ENCODE measurements at regions not wholly inside any gene's neighbourhood (a gene's known extent, or its start where the extent isn't known, plus 50 kb on each side); places are given as distances from the start of the nearest gene placed in this dataset.

GRCh38 chr11:71307811-71308645 is 55.7 kb upstream of the SHANK2 start:
- DNase-seq: no peak

GRCh38 chr11:71305451-71306125 is 53.2 kb upstream of the SHANK2 start:
- DNase-seq: no peak

GRCh38 chr11:71305041-71305440 is 52.7 kb upstream of the SHANK2 start:
- no peak for DNase-seq

- DNase-seq: no peak
These were observed 52.1 kb upstream of the SHANK2 start for GRCh38 chr11:71304491-71304890.

- no peak for DNase-seq
These were observed 51.7 kb upstream of the SHANK2 start for GRCh38 chr11:71304045-71304444.

- DNase-seq: no peak
These were observed 50.5 kb upstream of the SHANK2 start for GRCh38 chr11:71302911-71303310.

- no peak for DNase-seq
These were observed 50.1 kb upstream of the SHANK2 start for GRCh38 chr11:71302534-71302909.

Data from NCI-H2171 (cell line).